ENCODE measurements at regions not wholly inside any gene's neighbourhood (a gene's known extent, or its start where the extent isn't known, plus 50 kb on each side); places are given as distances from the start of the nearest gene placed in this dataset.

DNA sequence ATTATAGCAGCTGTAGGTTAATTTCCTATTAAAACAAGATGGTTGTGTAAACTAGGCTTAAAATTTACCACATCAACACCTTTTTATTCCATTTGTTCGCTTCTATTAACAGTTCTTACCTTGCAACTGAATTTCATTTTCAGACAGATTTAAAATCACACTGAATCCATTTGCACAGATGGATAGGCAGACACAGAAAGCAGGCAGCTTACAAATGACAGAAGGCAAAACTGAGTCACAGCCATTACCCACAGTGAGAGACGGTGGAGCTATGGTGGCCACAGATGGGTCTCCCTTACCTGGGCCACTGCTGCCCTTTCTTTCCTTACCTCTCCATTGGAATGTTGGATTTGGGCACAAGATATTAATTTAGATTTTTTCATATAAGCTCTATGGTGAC lies 1567.8 kb upstream of the SLC10A2 start:
- TF ChIP-seq TAF1 (IDR thresholded peaks at IDR 0.05; ENCODE audit: low read depth, low read length) (no peak), POLR2A (IDR thresholded peaks at IDR 0.05; ENCODE audit: low read depth, low read length) (no peak), PAX5 (IDR thresholded peaks at IDR 0.05; ENCODE audit: insufficient read depth, low read length, severe bottlenecking) (no peak)

Data from GM12891 (cell line).